ENCODE measurements at regions not wholly inside any gene's neighbourhood (a gene's known extent, or its start where the extent isn't known, plus 50 kb on each side); places are given as distances from the start of the nearest gene placed in this dataset.

- TF ChIP-seq, protein P1, sequence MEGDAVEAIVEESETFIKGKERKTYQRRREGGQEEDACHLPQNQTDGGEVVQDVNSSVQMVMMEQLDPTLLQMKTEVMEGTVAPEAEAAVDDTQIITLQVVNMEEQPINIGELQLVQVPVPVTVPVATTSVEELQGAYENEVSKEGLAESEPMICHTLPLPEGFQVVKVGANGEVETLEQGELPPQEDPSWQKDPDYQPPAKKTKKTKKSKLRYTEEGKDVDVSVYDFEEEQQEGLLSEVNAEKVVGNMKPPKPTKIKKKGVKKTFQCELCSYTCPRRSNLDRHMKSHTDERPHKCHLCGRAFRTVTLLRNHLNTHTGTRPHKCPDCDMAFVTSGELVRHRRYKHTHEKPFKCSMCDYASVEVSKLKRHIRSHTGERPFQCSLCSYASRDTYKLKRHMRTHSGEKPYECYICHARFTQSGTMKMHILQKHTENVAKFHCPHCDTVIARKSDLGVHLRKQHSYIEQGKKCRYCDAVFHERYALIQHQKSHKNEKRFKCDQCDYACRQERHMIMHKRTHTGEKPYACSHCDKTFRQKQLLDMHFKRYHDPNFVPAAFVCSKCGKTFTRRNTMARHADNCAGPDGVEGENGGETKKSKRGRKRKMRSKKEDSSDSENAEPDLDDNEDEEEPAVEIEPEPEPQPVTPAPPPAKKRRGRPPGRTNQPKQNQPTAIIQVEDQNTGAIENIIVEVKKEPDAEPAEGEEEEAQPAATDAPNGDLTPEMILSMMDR (conservative IDR thresholded peaks at IDR 0.05; ENCODE audit: low read depth, low read length): peak; percentile 94
- TF ChIP-seq EZH2phosphoT487 (IDR thresholded peaks at IDR 0.05; ENCODE audit: borderline replicate concordance, low read length) (no peak), EZH2 (IDR thresholded peaks at IDR 0.05; ENCODE audit: low read length, unreplicated experiment) (no peak)
Measured at GRCh38 chr17:77011173-77012011, 129.4 kb upstream of the SEC14L1 start.

Measured in PC-3 (cell line).